ENCODE measurements at regions not wholly inside any gene's neighbourhood (a gene's known extent, or its start where the extent isn't known, plus 50 kb on each side); places are given as distances from the start of the nearest gene placed in this dataset.

DNA sequence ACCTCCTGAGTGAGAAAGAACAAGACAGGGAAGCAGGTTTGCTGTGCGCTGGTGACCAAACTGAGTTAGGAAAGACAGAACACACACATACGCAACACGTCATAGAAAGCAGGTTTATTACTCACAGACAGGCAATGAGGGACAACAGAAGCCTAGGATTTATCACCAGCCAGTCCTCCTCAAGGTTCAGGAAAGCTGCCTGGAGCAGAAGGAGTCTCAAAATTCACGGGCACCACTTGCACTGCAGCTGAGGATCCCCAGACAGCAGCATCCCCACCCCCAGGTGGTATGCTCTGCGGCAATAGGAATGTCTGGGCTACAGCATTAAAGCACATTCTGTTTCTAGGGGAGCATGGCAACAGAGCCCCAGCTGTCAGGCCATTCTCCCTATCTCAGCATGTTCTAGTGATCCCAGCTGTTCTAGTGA lies 284.4 kb upstream of the RGPD4 start:
- intact Hi-C loops (cut with micrococcal nuclease): no loop called here
- H4K20me1 ChIP-seq (ENCODE audit: control insufficient read depth, insufficient read depth, low read length, poor library complexity, severe bottlenecking): no peaks in the 10 kb centered on the region
- no peak overlapping the region for H2AFZ ChIP-seq (ENCODE audit: insufficient read depth, low read depth, low read length, poor library complexity, severe bottlenecking)
- H3K9me3 ChIP-seq (ENCODE audit: control extremely low read depth in 1 of 3, control insufficient read depth in 2 of 3, insufficient read depth in 1 of 3, low read length in 2 of 3): peaks cover 0 to 12% (median 0%) of the 10 kb centered on the region in 3 donors
- no peak overlapping the region for H3K4me3 ChIP-seq (ENCODE audit: control extremely low read depth in 1 of 5, extremely low read depth in 1 of 5, insufficient read depth in 1 of 5, low read depth in 2 of 5, low read length in 4 of 5)
- H3K4me1 ChIP-seq (ENCODE audit: control insufficient read depth in 2 of 2, insufficient read depth in 2 of 2, low read length in 2 of 2): no peaks in the 10 kb centered on the region
- 91% methylated on average over 4 of the region's 5 CpGs for WGBS (ENCODE audit: insufficient coverage)
- no peaks in the 10 kb centered on the region for H3K36me3 ChIP-seq (replicated peaks in 1 of 2; ENCODE audit: control extremely low read depth in 1 of 2, control insufficient read depth in 1 of 2, extremely low read depth in 1 of 2, insufficient read depth in 2 of 2, low read length in 1 of 2)
- TF ChIP-seq, protein P1, sequence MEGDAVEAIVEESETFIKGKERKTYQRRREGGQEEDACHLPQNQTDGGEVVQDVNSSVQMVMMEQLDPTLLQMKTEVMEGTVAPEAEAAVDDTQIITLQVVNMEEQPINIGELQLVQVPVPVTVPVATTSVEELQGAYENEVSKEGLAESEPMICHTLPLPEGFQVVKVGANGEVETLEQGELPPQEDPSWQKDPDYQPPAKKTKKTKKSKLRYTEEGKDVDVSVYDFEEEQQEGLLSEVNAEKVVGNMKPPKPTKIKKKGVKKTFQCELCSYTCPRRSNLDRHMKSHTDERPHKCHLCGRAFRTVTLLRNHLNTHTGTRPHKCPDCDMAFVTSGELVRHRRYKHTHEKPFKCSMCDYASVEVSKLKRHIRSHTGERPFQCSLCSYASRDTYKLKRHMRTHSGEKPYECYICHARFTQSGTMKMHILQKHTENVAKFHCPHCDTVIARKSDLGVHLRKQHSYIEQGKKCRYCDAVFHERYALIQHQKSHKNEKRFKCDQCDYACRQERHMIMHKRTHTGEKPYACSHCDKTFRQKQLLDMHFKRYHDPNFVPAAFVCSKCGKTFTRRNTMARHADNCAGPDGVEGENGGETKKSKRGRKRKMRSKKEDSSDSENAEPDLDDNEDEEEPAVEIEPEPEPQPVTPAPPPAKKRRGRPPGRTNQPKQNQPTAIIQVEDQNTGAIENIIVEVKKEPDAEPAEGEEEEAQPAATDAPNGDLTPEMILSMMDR (IDR thresholded peaks at IDR 0.05): no peak
- no peak for TF ChIP-seq EZH2 (IDR thresholded peaks at IDR 0.05; ENCODE audit: borderline replicate concordance, insufficient read depth, low read depth, low read length, poor library complexity, severe bottlenecking)
- no peak overlapping the region for H3K4me2 ChIP-seq (replicated peaks; ENCODE audit: low read depth, low read length, poor library complexity, severe bottlenecking)
- Mint-ChIP-seq H3K4me1 (no peaks in the 10 kb centered on the region), H3K9me3 (ENCODE audit: insufficient read depth) (no peaks in the 10 kb centered on the region), H3K27ac (no peak overlapping the region), H3K27me3 (no peaks in the 10 kb centered on the region), H3K4me3 (no peak overlapping the region)
- H3K27me3 ChIP-seq (replicated peaks in 1 of 4; ENCODE audit: control extremely low read depth in 1 of 4, control insufficient read depth in 3 of 4, insufficient read depth in 4 of 4, low read length in 3 of 4): no peaks in the 10 kb centered on the region
- no peak for ATAC-seq (ENCODE audit: low read depth)
- no peak overlapping the region for H3K9ac ChIP-seq (ENCODE audit: low read length)
- ChIA-PET CTCF (no interaction called here), POLR2A (no interaction called here)
- no peak for DNase-seq
- no peaks in the 10 kb centered on the region for H3K79me2 ChIP-seq (ENCODE audit: control insufficient read depth, insufficient read depth, low read length)
- no peak overlapping the region for H3K27ac ChIP-seq (ENCODE audit: low read length in 2 of 2)

DNA sequence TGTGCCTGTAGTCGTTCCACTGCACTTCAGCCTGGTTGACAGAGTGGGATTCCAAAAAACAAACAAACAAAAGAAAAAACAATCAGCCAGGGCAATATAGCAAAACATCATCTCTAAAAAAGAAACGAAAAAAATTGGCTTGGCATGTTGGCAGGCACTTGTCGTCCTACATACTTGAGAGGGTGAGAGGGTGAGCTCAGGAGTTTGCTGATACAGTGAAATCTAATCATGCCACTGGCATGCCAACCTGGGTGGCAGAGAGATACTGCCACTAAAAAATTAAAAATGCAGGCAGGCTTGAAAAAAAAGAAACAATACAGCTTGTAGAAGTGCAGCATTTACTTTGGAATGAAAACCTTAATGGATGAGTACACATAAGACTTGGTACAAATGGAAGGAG lies 282.9 kb upstream of the RGPD4 start:
- ChIA-PET POLR2A (no interaction called here), CTCF (no interaction called here)
- H3K27me3 ChIP-seq (replicated peaks in 1 of 4; ENCODE audit: control extremely low read depth in 1 of 4, control insufficient read depth in 3 of 4, insufficient read depth in 4 of 4, low read length in 3 of 4): no peaks in the 10 kb centered on the region
- WGBS (ENCODE audit: insufficient coverage): 86% methylated on average over 2 of the region's 3 CpGs
- no peak for ATAC-seq (ENCODE audit: low read depth)
- H3K4me3 ChIP-seq (ENCODE audit: control extremely low read depth in 1 of 5, extremely low read depth in 1 of 5, insufficient read depth in 1 of 5, low read depth in 2 of 5, low read length in 4 of 5): no peak overlapping the region
- intact Hi-C loops (cut with micrococcal nuclease): no loop called here
- no peak for TF ChIP-seq EZH2 (IDR thresholded peaks at IDR 0.05; ENCODE audit: borderline replicate concordance, insufficient read depth, low read depth, low read length, poor library complexity, severe bottlenecking)
- peaks cover 0 to 12% (median 0%) of the 10 kb centered on the region in 3 donors for H3K9me3 ChIP-seq (ENCODE audit: control extremely low read depth in 1 of 3, control insufficient read depth in 2 of 3, insufficient read depth in 1 of 3, low read length in 2 of 3)
- no peak overlapping the region for H3K4me2 ChIP-seq (replicated peaks; ENCODE audit: low read depth, low read length, poor library complexity, severe bottlenecking)
- H3K79me2 ChIP-seq (ENCODE audit: control insufficient read depth, insufficient read depth, low read length): no peaks in the 10 kb centered on the region
- Mint-ChIP-seq H3K27me3 (no peaks in the 10 kb centered on the region), H3K27ac (no peak overlapping the region), H3K4me3 (no peak overlapping the region), H3K4me1 (no peaks in the 10 kb centered on the region), H3K9me3 (ENCODE audit: insufficient read depth) (no peaks in the 10 kb centered on the region)
- H3K9ac ChIP-seq (ENCODE audit: low read length): no peak overlapping the region
- no peak overlapping the region for H2AFZ ChIP-seq (ENCODE audit: insufficient read depth, low read depth, low read length, poor library complexity, severe bottlenecking)
- H3K4me1 ChIP-seq (ENCODE audit: control insufficient read depth in 2 of 2, insufficient read depth in 2 of 2, low read length in 2 of 2): no peaks in the 10 kb centered on the region
- H3K27ac ChIP-seq (ENCODE audit: low read length in 2 of 2): no peak overlapping the region
- no peaks in the 10 kb centered on the region for H3K36me3 ChIP-seq (replicated peaks in 1 of 2; ENCODE audit: control extremely low read depth in 1 of 2, control insufficient read depth in 1 of 2, extremely low read depth in 1 of 2, insufficient read depth in 2 of 2, low read length in 1 of 2)
- H4K20me1 ChIP-seq (ENCODE audit: control insufficient read depth, insufficient read depth, low read length, poor library complexity, severe bottlenecking): no peaks in the 10 kb centered on the region
- DNase-seq: no peak

Data from B cell (primary cell).